Astrocyte of the spinal cord (primary cell): ENCODE measurements at regions not wholly inside any gene's neighbourhood (a gene's known extent, or its start where the extent isn't known, plus 50 kb on each side); places are given as distances from the start of the nearest gene placed in this dataset.

Source experiments
- DNase-seq: peaks from one replicate; pipeline ENCODE4 v3.0.0; 2011; ENCODE audit warnings: low read depth, low spot score
- H3K4me3 ChIP-seq: 2 replicates; pipeline ENCODE4 v1.5.1; 2011; ENCODE audit warnings: low read depth, mild to moderate bottlenecking, low read length, moderate library complexity
- in situ Hi-C: cut with HindIII; loops from 2 replicates; pipeline ENCODE4 v1.10.0; 2017; ENCODE audit warnings: low sequenced_read_pairs
- TF ChIP-seq, protein P1 (sequence below): IDR thresholded peaks from 2 replicates; pipeline ENCODE4 v1.5.1; 2012; ENCODE audit warnings: low read depth, mild to moderate bottlenecking, low read length, inconsistent platforms

DNA sequence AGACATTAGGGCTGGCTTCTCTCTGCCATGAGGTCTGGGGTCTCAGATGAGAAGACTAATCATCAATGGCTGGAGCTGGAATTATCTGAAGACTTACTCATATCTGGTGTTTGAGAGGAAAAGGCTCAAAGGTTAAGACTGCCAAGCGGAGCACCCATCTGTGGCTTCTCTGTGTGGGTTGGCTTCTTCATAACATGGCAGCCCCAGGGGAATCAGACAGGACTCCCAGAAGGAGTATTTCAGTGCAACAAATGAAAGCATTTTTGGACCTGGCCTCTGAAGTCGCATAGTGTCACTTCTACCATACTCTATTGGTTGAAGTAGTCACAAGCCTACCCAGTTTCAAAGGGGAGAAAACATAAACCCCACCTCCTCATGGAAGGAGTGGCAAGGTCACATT is 171.8 kb upstream of the KRR1 start:
- in situ Hi-C loops = no loop called here
- H3K4me3 ChIP-seq = no peak overlapping the region
- DNase-seq = no peak
- TF ChIP-seq, protein P1, sequence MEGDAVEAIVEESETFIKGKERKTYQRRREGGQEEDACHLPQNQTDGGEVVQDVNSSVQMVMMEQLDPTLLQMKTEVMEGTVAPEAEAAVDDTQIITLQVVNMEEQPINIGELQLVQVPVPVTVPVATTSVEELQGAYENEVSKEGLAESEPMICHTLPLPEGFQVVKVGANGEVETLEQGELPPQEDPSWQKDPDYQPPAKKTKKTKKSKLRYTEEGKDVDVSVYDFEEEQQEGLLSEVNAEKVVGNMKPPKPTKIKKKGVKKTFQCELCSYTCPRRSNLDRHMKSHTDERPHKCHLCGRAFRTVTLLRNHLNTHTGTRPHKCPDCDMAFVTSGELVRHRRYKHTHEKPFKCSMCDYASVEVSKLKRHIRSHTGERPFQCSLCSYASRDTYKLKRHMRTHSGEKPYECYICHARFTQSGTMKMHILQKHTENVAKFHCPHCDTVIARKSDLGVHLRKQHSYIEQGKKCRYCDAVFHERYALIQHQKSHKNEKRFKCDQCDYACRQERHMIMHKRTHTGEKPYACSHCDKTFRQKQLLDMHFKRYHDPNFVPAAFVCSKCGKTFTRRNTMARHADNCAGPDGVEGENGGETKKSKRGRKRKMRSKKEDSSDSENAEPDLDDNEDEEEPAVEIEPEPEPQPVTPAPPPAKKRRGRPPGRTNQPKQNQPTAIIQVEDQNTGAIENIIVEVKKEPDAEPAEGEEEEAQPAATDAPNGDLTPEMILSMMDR = no peak

DNA sequence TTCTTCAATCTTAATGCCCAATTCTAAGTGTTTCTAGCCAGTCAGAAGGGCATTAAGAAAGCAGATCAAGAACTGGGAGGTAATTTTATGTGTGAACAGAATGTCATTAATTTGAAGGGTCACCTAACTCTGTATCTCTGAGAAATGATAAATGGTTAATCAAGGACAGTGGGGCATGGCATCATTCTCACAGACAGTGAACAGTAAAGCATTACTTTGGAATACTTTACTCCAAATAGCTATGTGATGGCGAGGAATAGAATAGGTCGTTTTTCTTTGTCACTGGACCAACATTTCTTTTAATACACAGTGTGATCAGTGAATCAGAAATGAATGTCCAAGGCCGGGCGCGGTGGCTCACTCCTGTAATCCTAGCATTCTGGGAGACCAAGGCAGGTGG is 166.1 kb upstream of the KRR1 start:
- in situ Hi-C loops = no loop called here
- TF ChIP-seq, protein P1 = no peak
- no peak overlapping the region for H3K4me3 ChIP-seq
- DNase-seq = no peak

DNA sequence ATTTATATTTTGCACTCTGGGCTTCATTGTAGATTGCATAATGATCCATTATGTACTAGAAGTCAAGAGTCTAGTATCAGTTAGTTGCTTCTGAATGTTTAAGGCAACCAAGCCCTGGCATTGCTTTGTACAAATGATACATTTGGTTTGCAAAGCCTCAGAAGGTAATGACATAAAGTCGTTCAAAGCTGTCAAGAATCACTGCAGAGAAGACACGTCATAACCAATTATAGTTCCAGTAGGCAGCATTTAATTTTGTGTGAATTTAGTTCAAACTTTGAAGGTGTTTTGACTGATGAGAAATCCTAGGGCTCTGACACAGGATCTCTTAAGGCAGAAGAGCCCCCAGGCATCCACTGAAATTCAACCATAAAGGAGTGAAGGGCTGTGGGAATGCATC is 163.0 kb upstream of the KRR1 start:
- DNase-seq = no peak
- in situ Hi-C loops = no loop called here
- H3K4me3 ChIP-seq = no peak overlapping the region
- TF ChIP-seq, protein P1 = no peak

DNA sequence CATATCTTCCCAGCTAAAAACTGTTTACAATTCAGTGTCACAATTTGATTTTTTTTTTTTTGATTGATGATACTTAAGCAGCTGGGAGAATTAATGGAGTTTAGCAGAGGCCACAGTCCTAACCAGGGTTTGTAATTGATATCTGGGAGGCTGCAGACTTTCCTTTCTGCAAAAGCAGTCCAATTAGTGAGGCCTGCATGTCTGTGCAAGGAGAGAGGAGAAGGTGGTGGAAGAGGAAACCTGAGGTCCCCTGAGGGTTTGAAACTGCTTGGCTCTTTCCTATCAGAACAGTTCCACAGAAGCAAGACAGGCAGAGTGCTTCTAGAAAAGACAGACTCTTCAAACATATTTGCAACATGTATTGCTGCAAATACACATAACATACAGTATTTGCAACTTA is 160.8 kb upstream of the KRR1 start:
- DNase-seq = no peak
- TF ChIP-seq, protein P1 = no peak
- in situ Hi-C loops = no loop called here
- no peak overlapping the region for H3K4me3 ChIP-seq

DNA sequence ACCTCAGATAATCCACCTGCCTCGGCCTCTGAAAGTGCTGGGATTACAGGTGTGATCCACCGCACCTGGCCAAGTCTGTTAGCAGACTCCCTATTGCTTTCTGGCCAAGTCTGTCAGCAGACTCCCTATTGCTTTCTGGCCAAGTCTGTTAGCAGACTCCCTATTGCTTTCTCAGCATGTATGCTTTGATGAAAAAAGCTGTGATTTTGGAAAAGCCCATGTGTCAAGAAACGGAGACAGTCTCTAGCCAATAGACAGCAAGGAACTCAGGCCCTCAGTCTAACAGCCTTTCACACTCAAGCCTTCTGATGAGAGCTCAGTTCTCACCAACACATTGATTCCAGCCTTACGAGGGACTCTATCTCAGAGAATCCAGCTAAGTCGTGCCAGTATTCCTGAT is 158.8 kb upstream of the KRR1 start:
- no peak overlapping the region for H3K4me3 ChIP-seq
- in situ Hi-C loops = no loop called here
- TF ChIP-seq, protein P1 = no peak
- DNase-seq = no peak

DNA sequence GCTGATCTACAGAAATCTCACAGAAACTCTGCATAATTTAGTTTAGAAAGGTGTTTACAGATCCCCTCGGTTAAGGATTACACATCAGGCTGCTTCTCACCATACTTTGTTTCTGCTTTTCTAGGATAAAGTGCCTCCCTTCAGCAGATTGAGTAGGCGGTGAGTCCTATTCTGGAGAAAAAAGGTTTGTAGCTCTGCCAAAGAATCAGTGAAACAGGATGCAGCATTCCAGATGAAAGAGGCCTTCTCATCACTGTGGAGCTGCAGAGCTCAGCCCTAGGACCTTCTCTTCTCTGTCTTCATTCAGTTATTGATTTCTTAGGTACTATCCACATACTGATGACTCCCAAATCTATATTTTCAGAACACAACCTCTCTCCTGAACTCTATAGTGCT is 155.5 kb upstream of the KRR1 start:
- TF ChIP-seq, protein P1 = no peak
- in situ Hi-C loops = no loop called here
- H3K4me3 ChIP-seq = no peak overlapping the region
- peak; percentile 84 for DNase-seq

DNA sequence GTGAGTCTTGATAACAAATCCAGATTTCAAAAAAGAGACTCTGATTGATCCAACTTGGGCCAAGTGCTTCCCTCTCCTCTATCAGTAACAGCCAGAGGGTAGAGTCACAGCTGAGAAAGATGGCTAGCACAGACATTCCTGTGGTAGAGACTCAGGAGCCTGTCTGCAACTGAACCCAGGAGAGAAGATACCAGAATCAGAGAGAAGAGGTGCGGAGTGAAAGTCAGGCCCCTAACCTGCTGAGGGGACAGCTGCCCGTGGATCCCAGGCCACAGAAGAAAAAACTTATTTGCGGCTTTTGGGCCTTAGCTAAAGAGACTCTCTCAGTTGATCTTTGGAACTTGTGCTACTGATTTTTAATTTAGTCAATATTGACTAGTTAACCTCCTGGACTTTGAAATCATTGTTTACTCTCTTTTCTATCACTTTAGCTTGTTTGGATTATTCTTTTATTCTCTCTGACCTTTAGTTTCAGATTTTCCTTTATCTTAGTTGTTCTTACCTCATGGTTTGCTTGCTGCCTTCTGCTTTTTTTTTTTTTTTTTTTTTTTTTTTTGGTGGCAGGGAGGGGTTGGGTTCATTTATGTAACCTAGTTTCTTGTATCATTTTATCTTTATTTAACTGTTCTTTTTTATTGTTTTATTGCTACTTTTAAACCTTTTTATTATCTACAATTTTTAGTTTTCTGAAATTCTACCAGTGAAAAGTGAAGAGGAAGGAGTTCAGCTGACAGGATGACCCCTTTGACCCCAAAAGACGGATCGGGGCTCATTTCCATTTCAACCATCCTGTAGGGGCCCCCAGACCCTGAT is 154.9 kb upstream of the KRR1 start:
- in situ Hi-C loops = no loop called here
- peak; percentile 58 for DNase-seq
- TF ChIP-seq, protein P1 = no peak
- no peak overlapping the region for H3K4me3 ChIP-seq
